Neural cell (in vitro differentiated cells): ENCODE measurements at regions not wholly inside any gene's neighbourhood (a gene's known extent, or its start where the extent isn't known, plus 50 kb on each side); places are given as distances from the start of the nearest gene placed in this dataset.

Source experiments
- H2AFZ ChIP-seq: fragments of 200-600, 300-800 bp; sonication (generic), shearing (Covaris generic); 2 replicates; pipeline ENCODE4 v1.6.0; 2014; ENCODE audit warnings: low read depth, mild to moderate bottlenecking, antibody characterized with exemption, low read length, moderate library complexity
- H3F3A ChIP-seq: fragments of 200-600 bp; shearing (Covaris generic); 2 replicates; pipeline ENCODE4 v1.6.1; 2016; ENCODE audit warnings: mild to moderate bottlenecking, moderate library complexity, mixed read lengths, antibody characterized with exemption, low read length; ENCODE audit not compliant: insufficient read depth, poor library complexity, severe bottlenecking
- H3K27ac ChIP-seq: fragments of 200-600, 300-800 bp; sonication (generic), shearing (Covaris generic); 2 replicates; pipeline ENCODE4 v1.5.1; 2014; ENCODE audit warnings: mild to moderate bottlenecking, low read length, moderate library complexity
- H3K27me3 ChIP-seq: fragments of 300-800, 200-600 bp; sonication (generic), shearing (Covaris generic); 2 replicates; pipeline ENCODE4 v1.6.0; 2014; ENCODE audit warnings: mild to moderate bottlenecking, low read depth, low read length, moderate library complexity; ENCODE audit not compliant: insufficient read depth
- H3K36me3 ChIP-seq: fragments of 300-800, 200-600 bp; sonication (generic), shearing (Covaris generic); 2 replicates; pipeline ENCODE4 v1.5.1; 2014; ENCODE audit warnings: mild to moderate bottlenecking, antibody characterized with exemption, low read length, moderate library complexity; ENCODE audit not compliant: insufficient read depth
- H3K4me2 ChIP-seq: fragments of 300-800, 200-600 bp; sonication (generic), shearing (Covaris generic); 2 replicates; pipeline ENCODE4 v1.6.0; 2014; ENCODE audit warnings: mild to moderate bottlenecking, low read length
- H3K4me3 ChIP-seq: fragments of 300-800, 200-600 bp; sonication (generic), shearing (Covaris generic); 2 replicates; pipeline ENCODE4 v1.5.1; 2014; ENCODE audit warnings: mild to moderate bottlenecking, low read length, moderate library complexity
- H3K79me2 ChIP-seq: fragments of 200-600 bp; shearing (Covaris generic); replicated peaks from 2 replicates; pipeline ENCODE4 v1.6.0; 2014; ENCODE audit warnings: mild to moderate bottlenecking, low read length, moderate library complexity; ENCODE audit not compliant: insufficient read depth
- H3K9ac ChIP-seq: fragments of 300-800, 200-600 bp; sonication (generic), shearing (Covaris generic); 2 replicates; pipeline ENCODE4 v1.6.1; 2016; ENCODE audit warnings: mild to moderate bottlenecking, low read length, mixed read lengths
- H3K9me2 ChIP-seq: fragments of 200-600 bp; shearing (Covaris generic); 2 replicates; pipeline ENCODE4 v1.6.1; 2016; ENCODE audit warnings: mild to moderate bottlenecking, low read length, mixed read lengths; ENCODE audit not compliant: insufficient read depth
- H3K9me3 ChIP-seq: fragments of 200-600, 300-800 bp; sonication (generic), shearing (Covaris generic); 2 replicates; pipeline ENCODE4 v1.6.1; 2016; ENCODE audit warnings: mild to moderate bottlenecking, mixed run types, low read length, moderate library complexity, mixed read lengths
- H4K20me1 ChIP-seq: fragments of 200-600 bp; shearing (Covaris generic); 2 replicates; pipeline ENCODE4 v1.6.1; 2016; ENCODE audit warnings: mild to moderate bottlenecking, mixed run types; ENCODE audit not compliant: insufficient read depth
- EP300 ChIP-seq: fragments of 450-650 bp; conservative IDR thresholded peaks from 2 replicates; pipeline ENCODE4 v1.6.1; 2014; ENCODE audit warnings: antibody characterized with exemption, mild to moderate bottlenecking, moderate library complexity; ENCODE audit not compliant: poor library complexity, severe bottlenecking
- EZH2 ChIP-seq: fragments of 200-600, 300-800 bp; shearing (Covaris generic), sonication (generic); IDR thresholded peaks from 2 replicates; pipeline ENCODE4 v1.6.1; 2014; ENCODE audit warnings: antibody characterized with exemption, low read length, borderline replicate concordance, mild to moderate bottlenecking; ENCODE audit not compliant: insufficient read depth, poor library complexity, severe bottlenecking
- MXI1 ChIP-seq: fragments of 450-650 bp; conservative IDR thresholded peaks from 2 replicates; pipeline ENCODE4 v1.6.1; 2014; ENCODE audit warnings: antibody characterized with exemption, mild to moderate bottlenecking; ENCODE audit not compliant: poor library complexity, severe bottlenecking
- POLR2AphosphoS5 ChIP-seq: IDR thresholded peaks from 2 replicates; pipeline ENCODE4 v1.6.1; 2012
- RAD21 ChIP-seq: fragments of 450-650 bp; conservative IDR thresholded peaks from 2 replicates; pipeline ENCODE4 v1.6.1; 2014; ENCODE audit warnings: antibody characterized with exemption, mild to moderate bottlenecking, moderate library complexity
- SMC3 ChIP-seq: fragments of 450-650 bp; conservative IDR thresholded peaks from 2 replicates; pipeline ENCODE4 v1.6.1; 2014; ENCODE audit warnings: antibody characterized with exemption, mild to moderate bottlenecking, moderate library complexity; ENCODE audit not compliant: poor library complexity
- TAF1 ChIP-seq: IDR thresholded peaks from 2 replicates; pipeline ENCODE4 v1.6.1; 2012; ENCODE audit warnings: low read depth
- TF ChIP-seq, protein P1 (sequence below): fragments of 450-650 bp; IDR thresholded peaks from 2 replicates; pipeline ENCODE4 v1.5.1; 2014; ENCODE audit warnings: antibody characterized with exemption, mild to moderate bottlenecking, moderate library complexity; ENCODE audit not compliant: poor library complexity, severe bottlenecking
- TF ChIP-seq, protein P2 (sequence below): IDR thresholded peaks from 2 replicates; pipeline ENCODE4 v1.6.1; 2012; ENCODE audit warnings: borderline replicate concordance

DNA sequence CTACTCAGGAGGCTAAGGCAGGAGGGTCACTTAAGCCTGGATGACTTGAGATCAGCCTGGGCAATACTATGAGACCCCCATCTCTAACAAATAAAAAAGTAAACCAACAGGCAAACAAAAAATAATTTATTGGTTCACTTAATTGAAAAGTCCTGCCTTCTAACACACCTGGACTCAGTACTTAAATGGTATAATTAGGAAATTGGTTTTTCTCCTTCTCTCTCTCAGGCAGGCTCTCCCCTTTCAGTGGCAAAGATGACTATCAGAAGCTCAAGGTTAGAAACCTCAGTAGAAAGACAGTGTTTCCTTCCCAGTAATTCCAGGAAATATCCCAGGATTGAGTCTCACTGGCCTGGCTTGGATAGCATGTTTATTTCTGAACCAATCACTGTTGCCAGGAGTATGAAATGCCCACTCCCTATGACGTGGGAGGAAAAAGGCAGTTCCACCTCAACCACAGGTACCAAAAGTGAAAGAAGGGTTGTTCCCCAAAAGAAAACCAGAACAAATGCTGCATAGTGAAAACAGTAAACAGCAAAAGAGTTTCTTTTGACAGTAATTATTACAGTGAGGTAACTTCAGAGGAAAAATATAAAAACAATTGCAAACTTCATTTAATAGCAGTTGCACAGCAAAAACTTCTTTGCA lies 56.3 kb upstream of the SOX6 start:
- no peak overlapping the region for H3K4me3 ChIP-seq

DNA sequence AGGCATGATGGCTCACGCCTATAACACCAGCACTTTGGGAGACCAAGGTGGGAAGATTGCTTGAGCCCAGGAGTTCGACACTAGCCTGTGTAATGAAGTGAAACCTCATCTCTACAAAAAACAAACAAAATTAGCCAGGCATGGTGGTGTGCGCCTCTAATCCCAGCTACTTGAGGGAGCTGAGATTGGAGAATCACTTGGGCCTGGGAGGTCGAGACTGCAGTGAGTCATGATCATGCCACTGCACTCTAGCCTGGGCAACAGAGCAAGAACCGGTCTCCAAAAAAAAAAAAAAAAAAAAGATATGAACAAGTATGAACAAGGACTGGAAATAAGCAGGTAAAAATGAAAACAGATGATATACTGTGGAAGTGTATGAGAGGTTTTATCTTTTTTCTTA lies 54.1 kb upstream of the SOX6 start:
- H3F3A ChIP-seq, result no peaks in the 10 kb centered on the region
- no peaks in the 10 kb centered on the region for H3K9me2 ChIP-seq
- no peak overlapping the region for H3K4me3 ChIP-seq
- H3K9ac ChIP-seq, result no peak overlapping the region
- no peaks in the 10 kb centered on the region for H4K20me1 ChIP-seq
- no peaks in the 10 kb centered on the region for H3K79me2 ChIP-seq
- no peaks in the 10 kb centered on the region for H3K27me3 ChIP-seq
- no peaks in the 10 kb centered on the region for H3K9me3 ChIP-seq
- TF ChIP-seq EP300 (no peak), TAF1 (no peak), RAD21 (no peak), SMC3 (no peak), POLR2AphosphoS5 (no peak), MXI1 (no peak), EZH2 (no peak)
- TF ChIP-seq, protein P1, sequence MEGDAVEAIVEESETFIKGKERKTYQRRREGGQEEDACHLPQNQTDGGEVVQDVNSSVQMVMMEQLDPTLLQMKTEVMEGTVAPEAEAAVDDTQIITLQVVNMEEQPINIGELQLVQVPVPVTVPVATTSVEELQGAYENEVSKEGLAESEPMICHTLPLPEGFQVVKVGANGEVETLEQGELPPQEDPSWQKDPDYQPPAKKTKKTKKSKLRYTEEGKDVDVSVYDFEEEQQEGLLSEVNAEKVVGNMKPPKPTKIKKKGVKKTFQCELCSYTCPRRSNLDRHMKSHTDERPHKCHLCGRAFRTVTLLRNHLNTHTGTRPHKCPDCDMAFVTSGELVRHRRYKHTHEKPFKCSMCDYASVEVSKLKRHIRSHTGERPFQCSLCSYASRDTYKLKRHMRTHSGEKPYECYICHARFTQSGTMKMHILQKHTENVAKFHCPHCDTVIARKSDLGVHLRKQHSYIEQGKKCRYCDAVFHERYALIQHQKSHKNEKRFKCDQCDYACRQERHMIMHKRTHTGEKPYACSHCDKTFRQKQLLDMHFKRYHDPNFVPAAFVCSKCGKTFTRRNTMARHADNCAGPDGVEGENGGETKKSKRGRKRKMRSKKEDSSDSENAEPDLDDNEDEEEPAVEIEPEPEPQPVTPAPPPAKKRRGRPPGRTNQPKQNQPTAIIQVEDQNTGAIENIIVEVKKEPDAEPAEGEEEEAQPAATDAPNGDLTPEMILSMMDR, result no peak
- TF ChIP-seq, protein P2, sequence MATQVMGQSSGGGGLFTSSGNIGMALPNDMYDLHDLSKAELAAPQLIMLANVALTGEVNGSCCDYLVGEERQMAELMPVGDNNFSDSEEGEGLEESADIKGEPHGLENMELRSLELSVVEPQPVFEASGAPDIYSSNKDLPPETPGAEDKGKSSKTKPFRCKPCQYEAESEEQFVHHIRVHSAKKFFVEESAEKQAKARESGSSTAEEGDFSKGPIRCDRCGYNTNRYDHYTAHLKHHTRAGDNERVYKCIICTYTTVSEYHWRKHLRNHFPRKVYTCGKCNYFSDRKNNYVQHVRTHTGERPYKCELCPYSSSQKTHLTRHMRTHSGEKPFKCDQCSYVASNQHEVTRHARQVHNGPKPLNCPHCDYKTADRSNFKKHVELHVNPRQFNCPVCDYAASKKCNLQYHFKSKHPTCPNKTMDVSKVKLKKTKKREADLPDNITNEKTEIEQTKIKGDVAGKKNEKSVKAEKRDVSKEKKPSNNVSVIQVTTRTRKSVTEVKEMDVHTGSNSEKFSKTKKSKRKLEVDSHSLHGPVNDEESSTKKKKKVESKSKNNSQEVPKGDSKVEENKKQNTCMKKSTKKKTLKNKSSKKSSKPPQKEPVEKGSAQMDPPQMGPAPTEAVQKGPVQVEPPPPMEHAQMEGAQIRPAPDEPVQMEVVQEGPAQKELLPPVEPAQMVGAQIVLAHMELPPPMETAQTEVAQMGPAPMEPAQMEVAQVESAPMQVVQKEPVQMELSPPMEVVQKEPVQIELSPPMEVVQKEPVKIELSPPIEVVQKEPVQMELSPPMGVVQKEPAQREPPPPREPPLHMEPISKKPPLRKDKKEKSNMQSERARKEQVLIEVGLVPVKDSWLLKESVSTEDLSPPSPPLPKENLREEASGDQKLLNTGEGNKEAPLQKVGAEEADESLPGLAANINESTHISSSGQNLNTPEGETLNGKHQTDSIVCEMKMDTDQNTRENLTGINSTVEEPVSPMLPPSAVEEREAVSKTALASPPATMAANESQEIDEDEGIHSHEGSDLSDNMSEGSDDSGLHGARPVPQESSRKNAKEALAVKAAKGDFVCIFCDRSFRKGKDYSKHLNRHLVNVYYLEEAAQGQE, result no peak
- H3K27ac ChIP-seq, result no peak overlapping the region
- no peaks in the 10 kb centered on the region for H3K36me3 ChIP-seq
- H2AFZ ChIP-seq, result no peak overlapping the region
- no peak overlapping the region for H3K4me2 ChIP-seq

More for the DNA sequence above, 56.3 kb upstream of the SOX6 start:
- no peaks in the 10 kb centered on the region for H3K9me2 ChIP-seq
- no peak overlapping the region for H3K9ac ChIP-seq
- no peaks in the 10 kb centered on the region for H3K79me2 ChIP-seq
- no peaks in the 10 kb centered on the region for H4K20me1 ChIP-seq
- H3K27me3 ChIP-seq, result no peaks in the 10 kb centered on the region
- no peaks in the 10 kb centered on the region for H3K36me3 ChIP-seq
- no peaks in the 10 kb centered on the region for H3F3A ChIP-seq
- no peak overlapping the region for H3K4me2 ChIP-seq
- no peak overlapping the region for H3K27ac ChIP-seq
- H2AFZ ChIP-seq, result no peak overlapping the region
- TF ChIP-seq POLR2AphosphoS5, result no peak
- TF ChIP-seq, protein P2, result no peak
- TF ChIP-seq, protein P1, result no peak
- TF ChIP-seq EZH2, result no peak
- TF ChIP-seq RAD21, result no peak
- no peak for TF ChIP-seq TAF1
- no peak for TF ChIP-seq EP300
- TF ChIP-seq SMC3, result no peak
- no peak for TF ChIP-seq MXI1
- no peaks in the 10 kb centered on the region for H3K9me3 ChIP-seq
